Esophagus squamous epithelium (tissue), 5 donors: ENCODE measurements at regions not wholly inside any gene's neighbourhood (a gene's known extent, or its start where the extent isn't known, plus 50 kb on each side); places are given as distances from the start of the nearest gene placed in this dataset.

Experiments
- DNase-seq: peaks from one replicate; lab custom pipeline; 2025; lab: John Stamatoyannopoulos, UW
- H3K27ac ChIP-seq, 4 donors: fragments of 200-600 bp; sonication (generic); one replicate each; pipeline ENCODE4 v1.5.1; 2016 to 2019; ENCODE audit warnings: mild to moderate bottlenecking in 1 of 4
- H3K27me3 ChIP-seq, 4 donors: fragments of 200-600 bp; sonication (generic); 1 replicate in 3 of 4; 2 replicates in 1 of 4; pipeline versions ENCODE4 v1.5.1 to v1.6.0; 2017 to 2021; ENCODE audit warnings: antibody characterized with exemption in 1 of 4
- H3K36me3 ChIP-seq, 3 donors: fragments of 200-600 bp; sonication (generic); one replicate each; pipeline ENCODE4 v1.5.1; 2016 to 2019
- H3K4me1 ChIP-seq, 3 donors: fragments of 200-600 bp; sonication (generic); one replicate each; pipeline ENCODE4 v1.5.1; 2017 to 2019
- H3K4me3 ChIP-seq, 4 donors: fragments of 200-600 bp; sonication (generic); 1 replicate in 3 of 4; 2 replicates in 1 of 4; pipeline ENCODE4 v1.5.1; 2016 to 2019; ENCODE audit warnings: mild to moderate bottlenecking in 2 of 4, moderate library complexity in 1 of 4
- H3K9me3 ChIP-seq, 3 donors: fragments of 200-600 bp; sonication (generic); one replicate each; pipeline ENCODE4 v1.5.1; 2016 to 2019
- CTCF ChIP-seq, 6 experiments: fragments of 450-650 bp in 4 of 6; fragments of 200-600 bp in 2 of 6; sonication (generic) in 2 of 6; IDR thresholded peaks; one replicate each; pipeline ENCODE4 v1.5.1; 2016 to 2019; ENCODE audit warnings: antibody characterized with exemption in 6 of 6, mild to moderate bottlenecking in 4 of 6, moderate library complexity in 4 of 6
- POLR2A ChIP-seq, 4 donors: fragments of 450-650 bp; IDR thresholded peaks; one replicate each; pipeline ENCODE4 v1.6.1; 2017; ENCODE audit warnings: antibody characterized with exemption in 4 of 4, mild to moderate bottlenecking in 4 of 4, moderate library complexity in 3 of 4
- WGBS, 2 donors: methylation state at CpG; one replicate each; pipeline ENCODE4 v1.1.5; 2018; 5-methylcytosine and 5-hydroxymethylcytosine counted together
- intact Hi-C: fragments of 100-400 bp; cut with DNase I; formaldehyde crosslinking; loops from one replicate; pipeline ENCODE4 v1.15.0; 2022
- donor health status: DM: yes; HTN: yes; CAD: no.

GRCh38 chr7:22008683-22009082 lies 63.0 kb upstream of the CDCA7L start:
- H3K4me3 ChIP-seq, result no peak overlapping the region
- no peak for DNase-seq
- WGBS, 2 donors, result 67 to 68% methylated on average over 5 of the region's 5 CpGs
- H3K27ac ChIP-seq, result no peak overlapping the region
- no peaks in the 10 kb centered on the region for H3K4me1 ChIP-seq
- H3K27me3 ChIP-seq, result no peaks in the 10 kb centered on the region
- no peak for TF ChIP-seq CTCF (IDR thresholded peaks at IDR 0.05)
- no peak for TF ChIP-seq POLR2A (IDR thresholded peaks at IDR 0.05)
- intact Hi-C loops, result no loop called here
- H3K9me3 ChIP-seq, result no peaks in the 10 kb centered on the region
- no peaks in the 10 kb centered on the region for H3K36me3 ChIP-seq

- Histone ChIP-seq H3K9me3 (no peaks in the 10 kb centered on the region), H3K27me3 (no peaks in the 10 kb centered on the region), H3K27ac (no peak overlapping the region), H3K36me3 (no peaks in the 10 kb centered on the region), H3K4me1 (no peaks in the 10 kb centered on the region), H3K4me3 (no peak overlapping the region)
- 39% methylated on average over 2 to 5 of the region's 5 CpGs for WGBS, 2 donors
- TF ChIP-seq CTCF (IDR thresholded peaks at IDR 0.05) (no peak), POLR2A (IDR thresholded peaks at IDR 0.05) (no peak)
- intact Hi-C loops, result no loop called here
- DNase-seq, result no peak
Observed at GRCh38 chr7:22008087-22008486, 62.4 kb upstream of the CDCA7L start.

- intact Hi-C loops, result no loop called here
- DNase-seq, result no peak
- H3K27ac ChIP-seq, result no peak overlapping the region
- H3K4me1 ChIP-seq, result peaks cover 0 to 4% (median 0%) of the 10 kb centered on the region in 3 donors
- H3K27me3 ChIP-seq, result no peaks in the 10 kb centered on the region
- H3K4me3 ChIP-seq, result no peak overlapping the region
- 15 to 29% methylated on average over 1 of the region's 1 CpG for WGBS, 2 donors
- no peaks in the 10 kb centered on the region for H3K9me3 ChIP-seq
- no peak for TF ChIP-seq POLR2A (IDR thresholded peaks at IDR 0.05)
- no peak for TF ChIP-seq CTCF (IDR thresholded peaks at IDR 0.05)
- H3K36me3 ChIP-seq, result no peaks in the 10 kb centered on the region
Observed at GRCh38 chr7:22005151-22005550, 59.5 kb upstream of the CDCA7L start.

- intact Hi-C loops, result no loop called here
- Histone ChIP-seq H3K27ac (no peak overlapping the region), H3K4me1 (peaks cover 0 to 4% (median 0%) of the 10 kb centered on the region in 3 donors), H3K36me3 (no peaks in the 10 kb centered on the region), H3K27me3 (no peaks in the 10 kb centered on the region), H3K4me3 (no peak overlapping the region), H3K9me3 (no peaks in the 10 kb centered on the region)
- 19 to 60% methylated on average over 1 of the region's 1 CpG for WGBS, 2 donors
- no peak for DNase-seq
- TF ChIP-seq CTCF (IDR thresholded peaks at IDR 0.05) (no peak), POLR2A (IDR thresholded peaks at IDR 0.05) (no peak)
Observed at GRCh38 chr7:22002726-22003125, 57.0 kb upstream of the CDCA7L start.

- no peak for TF ChIP-seq POLR2A (IDR thresholded peaks at IDR 0.05)
- peak; percentile 44 to 88 (median 80) for TF ChIP-seq CTCF (IDR thresholded peaks at IDR 0.05)
- 14 to 16% methylated on average over 8 of the region's 8 CpGs for WGBS, 2 donors
- Histone ChIP-seq H3K4me1 (peaks cover 0 to 9% (median 0%) of the 10 kb centered on the region in 3 donors), H3K27ac (no peak overlapping the region), H3K9me3 (no peaks in the 10 kb centered on the region), H3K36me3 (no peaks in the 10 kb centered on the region), H3K4me3 (no peak overlapping the region), H3K27me3 (no peaks in the 10 kb centered on the region)
- intact Hi-C loops, result no loop called here
- DNase-seq, result no peak
Observed at GRCh38 chr7:22001345-22002004, 55.8 kb upstream of the CDCA7L start.
